HG03159 (cell line): ENCODE measurements at regions not wholly inside any gene's neighbourhood (a gene's known extent, or its start where the extent isn't known, plus 50 kb on each side); places are given as distances from the start of the nearest gene placed in this dataset.

Experiments
- ATAC-seq: cut with Tn5 transposase; IDR thresholded peaks from one replicate; pipeline ENCODE4 v1.9.1; 2021; ENCODE audit warnings: mild to moderate bottlenecking, moderate library complexity; ENCODE audit not compliant: unreplicated experiment

DNA sequence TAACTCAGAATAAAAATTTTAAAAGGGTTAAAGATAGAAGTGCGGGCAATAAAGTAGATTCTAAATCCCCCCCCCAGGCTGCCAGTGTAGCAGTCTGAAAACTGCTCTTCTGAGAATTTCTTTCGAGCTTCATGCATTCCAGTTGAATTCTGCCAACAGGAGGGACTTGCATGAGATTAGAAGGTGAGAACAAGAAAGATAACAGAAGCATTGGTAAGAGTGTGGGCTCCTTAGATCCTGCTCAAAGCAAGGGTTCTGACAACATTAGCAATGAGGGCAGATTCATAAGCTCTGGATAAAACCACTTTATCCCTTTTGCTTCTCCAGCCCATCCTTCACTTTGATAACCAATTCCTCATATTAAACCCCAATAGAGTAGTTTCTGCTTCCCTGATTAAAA, 235.9 kb upstream of the CDH6 start:
- ATAC-seq = no peak

DNA sequence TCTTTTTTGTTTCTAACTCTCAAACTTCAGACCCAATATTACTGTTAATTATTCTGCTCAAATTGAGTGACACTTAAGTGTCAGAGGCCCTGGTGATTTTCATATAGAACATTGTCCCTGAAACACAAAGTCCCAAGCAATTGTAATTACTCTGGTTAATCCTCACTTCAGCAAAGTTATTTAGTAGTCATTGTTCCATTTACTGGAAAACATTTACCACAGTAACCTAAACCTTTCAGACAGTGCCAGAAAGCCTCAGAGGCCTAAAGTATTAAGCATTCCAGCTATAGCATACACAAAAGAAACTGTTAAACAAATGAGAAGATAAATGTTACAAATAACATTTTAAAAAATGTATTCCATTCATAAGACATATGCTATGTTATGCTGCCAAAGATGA, 237.2 kb upstream of the CDH6 start:
- no peak for ATAC-seq

DNA sequence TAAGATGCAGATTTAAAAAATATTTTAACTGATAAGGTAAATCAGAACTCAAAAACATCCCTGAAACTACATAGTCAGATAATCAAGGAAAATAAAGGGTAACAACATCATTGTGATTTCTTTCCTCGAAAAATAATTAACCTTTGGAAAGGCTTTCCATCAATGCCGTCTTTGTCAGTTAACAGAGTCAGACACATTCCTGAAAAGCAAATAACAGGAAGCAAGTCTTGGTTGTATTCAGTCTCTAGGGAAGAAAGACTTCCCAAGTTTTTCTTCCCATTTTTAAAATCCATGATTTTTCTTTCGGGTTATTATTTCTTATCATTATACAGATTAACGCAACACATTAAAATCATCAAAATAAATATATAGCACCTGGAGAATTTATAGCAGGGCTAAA, 256.4 kb upstream of the CDH6 start:
- no peak for ATAC-seq

DNA sequence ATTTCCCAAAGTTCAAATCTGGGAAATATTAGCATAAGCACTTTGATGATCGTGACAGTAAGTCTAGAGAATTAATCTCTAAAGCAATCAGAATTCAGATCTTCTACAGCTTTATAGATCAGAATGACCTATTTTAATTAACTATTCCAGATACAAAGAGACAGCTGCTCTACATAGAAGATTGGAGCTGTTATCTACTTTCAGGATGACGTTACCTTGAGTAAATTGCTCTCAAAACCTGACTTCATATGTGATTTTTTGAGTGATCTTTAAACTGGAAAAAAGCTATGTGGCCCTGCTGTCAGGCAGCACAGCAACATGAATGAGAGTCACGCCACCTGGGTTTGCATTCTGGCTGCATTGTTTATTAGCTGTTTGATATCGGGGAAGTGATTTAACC, 259.9 kb upstream of the CDH6 start:
- no peak for ATAC-seq

DNA sequence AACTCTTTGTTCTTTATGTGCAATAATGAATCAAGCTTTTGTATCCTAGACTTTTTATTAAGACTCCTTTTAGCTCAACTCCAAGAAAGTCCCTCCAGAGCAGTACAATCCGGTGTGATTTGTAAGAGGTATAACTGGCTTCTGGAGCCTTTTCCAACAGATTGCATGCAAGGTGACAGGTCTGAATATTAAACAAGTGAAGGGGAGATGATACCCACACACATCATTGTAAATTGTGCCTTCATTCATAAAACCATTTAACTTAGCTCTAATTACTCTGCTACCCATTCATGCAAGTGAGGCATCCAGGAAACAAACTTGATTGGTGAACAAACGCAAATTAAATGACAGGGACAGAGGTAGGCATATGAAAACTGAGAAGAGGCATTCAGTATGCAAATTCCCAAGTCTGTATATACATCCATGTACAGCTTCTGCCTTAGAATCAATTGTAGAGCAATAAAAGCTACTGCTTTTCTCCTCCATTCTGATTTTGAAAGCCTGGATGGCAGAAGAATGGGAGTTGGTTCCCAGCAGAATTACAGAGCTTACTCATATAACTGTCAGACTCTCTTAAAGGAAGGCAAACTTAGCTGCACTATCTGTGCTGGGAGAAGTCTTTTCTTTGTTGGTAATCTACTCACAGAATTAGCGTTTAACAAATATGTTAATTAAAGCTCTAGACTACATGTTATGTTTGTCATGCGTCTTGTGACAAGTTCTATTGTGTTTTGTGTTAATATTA, 261.0 kb upstream of the CDH6 start:
- no peak for ATAC-seq

DNA sequence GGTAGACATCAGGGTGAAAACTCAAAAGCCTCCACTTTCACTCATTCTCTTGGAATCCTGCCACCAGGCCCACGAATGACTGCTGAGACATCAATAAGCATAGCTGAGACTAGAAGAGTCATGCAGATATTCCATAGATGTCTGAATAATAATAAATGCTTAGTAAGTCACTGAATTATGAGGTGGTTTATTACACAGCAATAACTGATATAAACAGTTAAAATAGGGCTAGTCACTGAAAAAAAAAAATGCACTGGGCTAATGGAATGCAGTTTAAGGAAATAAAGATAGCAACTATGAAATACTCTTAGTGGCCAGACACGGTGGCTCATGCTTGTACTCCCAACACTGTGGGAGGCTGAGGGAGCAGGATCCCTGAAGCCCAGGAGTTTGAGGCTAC, 262.8 kb upstream of the CDH6 start:
- ATAC-seq = no peak

DNA sequence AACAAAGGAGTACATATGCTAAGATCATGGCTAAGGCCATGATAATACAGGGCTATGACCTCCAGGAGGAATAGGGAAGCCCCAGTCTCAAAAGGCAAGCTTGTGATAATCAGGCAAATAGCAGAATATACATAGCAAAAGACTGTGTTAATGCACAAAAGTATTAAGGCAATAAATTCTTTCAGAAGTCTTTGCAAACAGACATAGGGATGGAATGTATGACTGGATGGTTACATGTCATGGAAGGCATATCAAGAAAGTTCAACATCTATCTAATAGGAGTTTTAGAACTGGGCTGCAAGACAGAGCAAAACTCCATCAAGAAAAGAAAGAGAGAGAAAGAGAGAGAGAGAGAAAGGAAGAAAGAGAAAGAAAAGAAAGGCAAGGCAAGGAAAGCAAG, 264.5 kb upstream of the CDH6 start:
- no peak for ATAC-seq

DNA sequence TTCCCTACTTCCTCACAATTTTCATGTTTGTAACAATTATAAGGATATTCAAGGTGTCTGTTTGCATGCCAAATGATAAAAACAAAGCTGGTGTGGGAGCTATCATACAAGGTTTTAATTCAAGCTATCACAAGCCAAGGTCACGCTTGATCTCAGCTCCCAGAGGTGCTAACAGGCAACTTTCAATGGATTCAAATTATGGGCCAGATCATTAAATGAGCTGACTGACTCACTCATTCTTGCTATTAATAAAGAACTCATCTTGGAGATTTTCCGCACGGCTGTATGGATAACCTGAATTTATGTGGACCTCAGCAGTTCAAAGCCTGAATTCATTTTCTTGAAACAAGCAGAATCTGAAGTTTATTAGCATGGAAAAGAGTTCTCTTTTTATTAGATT, 267.3 kb upstream of the CDH6 start:
- no peak for ATAC-seq

DNA sequence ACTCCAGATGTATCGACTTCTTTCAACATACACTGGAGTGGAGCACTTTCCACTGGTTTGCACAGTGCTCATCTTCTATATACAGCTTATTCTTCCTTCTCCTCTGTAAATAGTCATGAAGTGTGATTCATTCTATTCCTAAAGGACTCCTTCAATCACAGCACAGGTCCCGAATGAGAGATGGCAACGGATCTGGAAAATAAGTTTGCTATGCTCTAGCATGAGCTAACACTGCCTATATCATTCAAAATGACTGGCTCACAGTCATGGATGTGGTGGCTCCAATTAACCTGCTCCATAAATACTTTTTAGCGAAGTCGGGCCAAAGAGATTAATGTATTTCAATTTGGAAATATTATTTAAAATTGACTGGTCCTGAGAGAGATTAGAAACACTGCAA, 272.1 kb upstream of the CDH6 start:
- ATAC-seq = no peak

DNA sequence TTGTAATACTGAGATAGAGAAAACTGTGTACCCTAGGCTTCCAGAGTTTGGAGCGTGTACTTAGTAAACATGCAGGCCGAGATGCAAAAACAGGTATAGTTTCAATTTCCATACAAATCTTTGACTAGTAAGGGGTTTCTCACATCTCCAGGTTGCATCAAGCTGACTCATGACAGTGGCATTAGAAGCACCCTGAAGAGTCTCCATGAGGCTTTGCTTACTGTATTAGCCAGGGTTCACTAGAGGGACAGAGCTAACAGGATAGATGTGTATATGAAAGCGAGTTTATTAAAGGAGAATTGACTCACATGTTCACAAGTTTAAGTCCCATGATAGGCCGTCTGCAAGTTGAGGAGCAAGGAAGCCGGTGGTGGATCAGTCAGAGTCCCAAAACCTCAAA, 275.3 kb upstream of the CDH6 start:
- no peak for ATAC-seq

DNA sequence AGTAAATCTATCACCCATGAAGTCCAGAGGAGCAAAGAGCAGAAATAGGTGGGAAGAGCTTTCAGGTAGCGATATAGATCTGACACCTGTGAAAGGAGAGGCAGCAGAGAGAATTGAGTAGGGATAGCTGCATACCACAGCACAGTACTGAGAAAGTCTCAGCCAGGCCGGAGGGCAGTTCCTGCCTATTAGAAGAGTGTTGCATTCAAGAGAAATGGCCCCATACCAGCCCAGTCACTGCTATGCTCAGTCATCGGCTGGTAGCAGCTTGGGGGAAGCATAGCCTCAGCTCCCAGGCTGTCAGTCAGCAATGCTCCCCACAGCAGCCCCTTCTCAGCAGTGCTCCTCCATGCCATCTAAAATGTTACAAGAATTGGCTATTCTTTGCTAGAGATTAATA, 285.1 kb upstream of the CDH6 start:
- no peak for ATAC-seq

DNA sequence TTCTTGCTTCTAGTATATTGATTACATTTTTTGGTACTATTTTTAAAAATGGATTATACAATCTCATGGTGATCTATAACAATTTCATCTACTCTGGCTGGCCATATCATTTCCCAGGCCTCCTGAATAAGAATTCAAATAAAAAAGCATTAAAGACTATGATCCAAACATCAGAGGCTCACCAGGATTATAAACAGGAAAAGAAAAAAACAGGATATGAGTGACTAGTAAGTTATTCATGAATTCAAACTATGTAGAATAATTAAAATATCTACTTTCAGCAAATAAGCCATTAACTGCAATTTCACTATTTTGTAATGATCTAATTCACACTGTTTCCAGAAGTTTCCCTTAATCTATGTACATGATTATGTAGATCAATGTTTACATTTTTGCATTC, 293.1 kb upstream of the CDH6 start:
- ATAC-seq = no peak

DNA sequence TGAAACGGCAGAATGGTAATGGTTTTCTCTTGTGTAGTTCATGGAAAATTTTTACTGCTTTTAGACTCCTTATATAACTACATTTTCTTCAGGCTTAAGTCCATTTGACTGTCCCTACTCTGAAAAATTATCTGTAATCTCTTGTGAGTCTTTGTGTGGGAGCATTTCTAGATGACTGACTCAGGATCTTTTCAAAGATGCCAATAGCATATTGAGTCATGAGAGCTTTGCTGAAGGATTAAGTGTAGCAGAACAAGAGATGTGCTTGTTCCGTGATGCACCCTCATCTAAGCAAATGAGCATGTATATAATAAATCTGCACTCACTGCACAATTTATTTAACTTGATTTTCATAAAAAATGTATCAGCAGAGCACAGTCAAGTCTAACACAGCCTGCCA, 298.7 kb upstream of the CDH6 start:
- ATAC-seq = no peak

DNA sequence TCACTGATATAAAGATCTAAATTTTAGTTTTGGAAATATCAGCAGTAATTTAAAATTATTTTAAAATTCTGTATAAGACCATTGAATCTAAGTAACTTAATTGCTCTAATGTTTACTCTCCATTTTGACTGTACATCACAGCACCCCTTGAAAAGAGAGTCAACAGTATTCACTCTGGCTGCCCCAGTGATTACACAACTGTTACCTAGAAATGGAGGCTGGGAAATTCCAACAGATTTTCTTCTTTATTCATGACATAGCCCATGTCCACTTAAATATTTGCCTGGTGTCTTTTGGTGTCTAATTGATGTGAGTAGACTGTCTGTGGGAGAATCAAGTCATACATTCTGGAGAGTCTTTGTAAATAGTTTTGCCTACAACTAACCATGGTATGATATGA, 301.8 kb upstream of the CDH6 start:
- ATAC-seq = no peak

DNA sequence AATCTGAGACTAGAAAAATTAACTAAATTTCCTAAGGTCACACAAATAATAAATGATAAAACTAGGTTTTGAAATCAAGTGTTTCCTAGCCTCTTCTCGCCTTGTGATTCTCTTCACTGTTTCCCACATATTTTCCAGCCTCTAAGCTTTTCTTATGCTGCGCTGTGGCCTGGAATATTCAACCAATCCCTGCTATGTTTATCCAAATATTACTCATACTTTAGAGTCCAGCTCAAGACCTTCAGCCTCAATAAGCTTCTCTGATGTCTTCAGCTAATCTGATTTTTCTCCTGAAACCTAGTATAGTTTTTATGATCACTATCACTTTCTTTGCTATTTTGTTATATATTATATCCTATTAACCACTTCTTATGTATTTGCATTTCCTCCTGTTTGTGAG, 303.1 kb upstream of the CDH6 start:
- ATAC-seq = no peak

DNA sequence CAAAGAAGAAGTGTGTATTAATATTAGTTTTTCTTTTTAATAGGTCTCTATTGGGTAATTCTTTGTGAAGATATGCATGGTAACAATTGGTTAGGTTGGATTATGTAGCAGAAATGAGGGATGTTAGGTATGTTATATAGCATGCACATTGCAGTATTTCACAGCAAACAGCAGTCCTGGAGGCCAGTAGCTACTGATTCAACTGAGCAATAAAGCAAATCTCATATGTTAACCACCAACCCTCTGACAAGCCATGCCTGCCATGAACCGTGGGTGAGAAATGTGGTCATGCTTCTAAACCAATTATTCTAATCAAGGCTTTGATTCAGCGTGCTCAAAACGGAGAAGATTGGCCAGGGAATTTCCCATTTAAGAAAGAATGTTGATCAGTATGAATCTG, 313.0 kb upstream of the CDH6 start:
- no peak for ATAC-seq

DNA sequence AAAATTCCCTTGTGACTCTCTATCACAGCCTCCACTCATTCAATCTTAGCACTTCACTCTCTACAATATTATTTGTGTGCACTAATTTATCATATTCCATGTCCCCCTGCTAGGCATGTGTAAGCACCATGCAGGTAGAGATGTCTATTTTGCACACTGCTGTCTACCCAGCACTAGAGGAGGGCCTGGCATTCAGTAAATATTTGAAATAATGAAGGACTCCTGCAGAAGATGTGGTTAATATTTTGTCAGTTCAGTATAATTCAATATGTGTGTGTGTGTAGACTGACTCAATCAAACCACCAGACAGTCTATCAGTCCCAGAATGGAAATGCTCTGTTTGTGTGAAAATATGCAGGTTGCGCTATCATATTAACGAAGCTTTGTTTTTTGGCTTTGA, 313.6 kb upstream of the CDH6 start:
- no peak for ATAC-seq

DNA sequence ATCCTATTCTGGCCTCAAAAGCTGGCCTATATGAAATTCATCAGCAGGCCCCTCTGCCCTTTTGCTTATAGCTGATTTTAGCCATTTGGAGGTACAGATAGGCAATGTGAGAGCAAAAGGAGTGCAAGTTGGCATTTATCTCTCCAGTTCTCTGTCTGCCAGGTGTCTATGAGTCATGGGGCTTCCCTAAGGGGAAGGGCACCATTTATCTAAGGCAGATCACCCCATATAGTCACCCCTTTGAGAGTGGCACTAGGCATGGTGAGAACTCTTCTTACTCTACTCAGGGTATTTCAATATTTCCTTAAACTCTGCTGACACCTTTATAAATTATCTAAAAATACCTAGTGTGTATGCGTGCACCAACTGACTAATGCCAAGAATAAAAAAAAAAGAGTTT, 314.7 kb upstream of the CDH6 start:
- no peak for ATAC-seq

DNA sequence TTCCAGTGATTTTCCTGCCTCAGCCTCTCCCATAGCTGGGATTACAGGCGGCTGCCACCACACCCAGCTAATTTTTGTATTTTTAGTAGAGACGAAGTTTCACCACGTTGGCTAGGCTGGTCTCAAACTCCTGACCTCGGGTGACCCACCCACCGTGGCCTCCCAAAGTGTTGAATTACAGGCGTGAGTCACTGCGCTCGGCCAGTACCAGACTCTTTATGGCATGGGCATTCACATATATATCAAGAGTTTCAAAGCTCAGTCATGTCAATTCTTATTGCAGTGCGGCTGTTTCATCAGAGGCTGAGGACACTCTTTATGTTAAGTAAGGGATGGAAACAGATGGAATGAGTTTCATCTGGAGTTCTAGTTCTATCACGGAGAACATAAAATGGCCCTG, 315.2 kb upstream of the CDH6 start:
- no peak for ATAC-seq

DNA sequence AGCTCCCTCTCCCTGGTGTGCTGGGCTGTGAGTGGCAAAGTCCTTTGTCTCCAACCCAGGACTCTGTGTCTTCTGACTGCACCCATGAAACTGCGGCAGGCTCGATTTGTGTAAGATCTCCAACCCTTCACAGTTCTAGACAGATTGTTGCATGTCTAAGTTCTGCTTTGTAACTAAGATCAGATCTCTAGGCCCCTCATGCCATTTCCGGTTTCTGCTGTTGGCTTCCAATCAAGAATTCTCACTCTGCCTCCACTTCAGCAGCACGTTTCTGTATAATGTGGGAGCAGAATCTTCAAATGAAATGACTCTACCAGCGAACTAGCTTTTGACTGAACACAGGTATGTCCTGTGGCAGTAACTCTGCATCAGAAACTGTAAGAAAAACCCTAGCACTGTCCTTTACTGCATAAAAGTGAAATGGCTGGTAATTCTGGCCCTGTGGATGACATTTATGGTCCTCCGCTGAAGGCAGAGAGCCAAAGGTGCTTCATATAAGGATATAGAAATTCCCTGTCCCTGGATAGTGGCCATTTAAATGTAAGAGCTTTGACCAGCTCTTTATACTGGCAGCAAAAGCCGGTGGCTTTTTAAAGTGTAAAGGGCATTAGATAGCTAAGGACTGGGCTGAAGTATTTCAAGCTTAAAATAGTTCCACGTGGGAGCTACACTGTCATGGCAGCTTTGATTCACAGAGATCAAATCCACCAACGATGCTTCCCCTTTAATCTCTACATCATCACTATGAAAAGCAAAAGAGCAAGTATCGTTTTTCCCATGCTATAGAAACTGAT, 319.0 kb upstream of the CDH6 start:
- ATAC-seq = no peak

DNA sequence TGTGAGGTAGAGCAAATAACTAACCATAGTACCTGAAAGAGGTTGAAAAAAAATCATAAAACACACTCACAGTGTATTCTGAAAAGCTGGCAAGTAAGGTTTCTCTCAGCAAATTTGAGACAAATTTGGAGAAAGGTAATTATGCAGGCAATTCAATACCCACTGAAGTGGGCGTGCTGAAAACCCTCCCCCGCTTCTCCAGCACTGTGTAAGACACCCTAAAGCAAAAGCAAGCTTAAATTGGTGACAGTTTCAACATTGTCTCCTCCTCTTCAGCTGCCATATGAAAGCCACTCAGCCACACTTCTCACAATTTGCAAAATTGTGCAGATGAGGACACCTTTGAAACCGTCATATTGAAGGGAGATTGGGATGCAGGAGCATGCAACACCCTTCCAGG, 322.3 kb upstream of the CDH6 start:
- no peak for ATAC-seq

DNA sequence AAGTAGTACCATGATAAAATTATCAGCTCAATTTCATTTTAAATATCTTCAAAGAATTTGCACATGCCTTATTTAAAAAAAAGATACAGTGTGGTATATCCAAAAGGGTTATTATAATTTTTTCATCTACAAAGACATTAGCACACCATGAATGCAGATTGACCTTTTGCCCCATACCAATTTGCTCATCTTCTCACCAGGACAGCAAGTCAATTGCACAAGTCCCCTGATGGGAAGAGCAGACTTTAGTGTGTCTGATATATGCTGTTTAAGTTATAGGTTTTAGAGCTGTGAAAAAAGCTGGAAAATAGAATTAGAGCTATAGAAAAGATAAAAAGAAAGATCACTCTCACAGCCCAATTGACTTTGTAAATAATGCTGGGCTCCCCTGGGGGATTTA, 325.8 kb upstream of the CDH6 start:
- ATAC-seq = no peak

DNA sequence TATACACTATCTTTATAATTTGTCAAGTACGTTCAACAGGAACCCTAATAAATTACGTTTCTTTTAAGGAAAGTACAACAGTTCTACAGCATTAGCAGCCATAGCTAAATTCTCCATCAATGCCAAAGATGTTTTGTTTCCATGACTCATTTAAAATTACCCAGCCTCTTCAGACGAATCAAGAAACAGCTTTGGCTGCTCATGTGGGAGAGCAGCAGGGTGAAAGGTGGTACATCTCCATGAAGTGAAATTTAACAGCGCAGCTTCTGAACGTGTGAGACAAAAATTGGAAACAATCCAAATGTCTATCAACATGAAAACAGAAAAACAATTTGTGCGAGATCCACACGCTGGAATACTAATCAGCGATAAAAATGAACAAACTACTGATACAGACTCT, 327.3 kb upstream of the CDH6 start:
- no peak for ATAC-seq
